HepG2 (cell line): ENCODE measurements at regions not wholly inside any gene's neighbourhood (a gene's known extent, or its start where the extent isn't known, plus 50 kb on each side); places are given as distances from the start of the nearest gene placed in this dataset.

Experiments
- BHLHE40 ChIP-seq: IDR thresholded peaks from 2 replicates; pipeline ENCODE4 v1.6.1; 2011; ENCODE audit warnings: low read length, improper control_type of control experiment
- TF ChIP-seq, protein P1 (sequence below): sonication (generic); formaldehyde crosslinking; IDR thresholded peaks from 2 replicates; pipeline ENCODE4 v1.4.0; 2020; ENCODE audit warnings: low read depth, missing genetic modification reagents

DNA sequence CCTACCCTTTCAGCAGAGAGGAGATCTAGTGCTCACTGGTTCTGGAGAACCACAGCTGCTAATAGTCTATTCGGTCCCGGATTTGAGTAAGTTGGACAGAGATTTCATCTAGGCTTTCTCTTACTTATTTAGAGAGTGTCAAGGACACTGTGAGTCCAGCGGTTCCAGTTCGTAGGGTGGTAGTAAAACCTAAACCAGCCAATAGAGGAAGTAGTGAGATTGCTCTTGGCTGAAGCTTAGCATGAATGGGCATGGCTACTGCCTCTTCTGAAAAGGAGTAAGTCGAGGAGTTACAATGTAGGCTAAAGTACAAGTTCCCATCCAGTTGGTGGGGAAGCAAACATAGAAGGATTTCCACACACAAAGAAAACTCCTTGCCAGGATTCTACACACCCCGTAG lies 109.6 kb upstream of the MOCS2 start:
- TF ChIP-seq, protein P1, sequence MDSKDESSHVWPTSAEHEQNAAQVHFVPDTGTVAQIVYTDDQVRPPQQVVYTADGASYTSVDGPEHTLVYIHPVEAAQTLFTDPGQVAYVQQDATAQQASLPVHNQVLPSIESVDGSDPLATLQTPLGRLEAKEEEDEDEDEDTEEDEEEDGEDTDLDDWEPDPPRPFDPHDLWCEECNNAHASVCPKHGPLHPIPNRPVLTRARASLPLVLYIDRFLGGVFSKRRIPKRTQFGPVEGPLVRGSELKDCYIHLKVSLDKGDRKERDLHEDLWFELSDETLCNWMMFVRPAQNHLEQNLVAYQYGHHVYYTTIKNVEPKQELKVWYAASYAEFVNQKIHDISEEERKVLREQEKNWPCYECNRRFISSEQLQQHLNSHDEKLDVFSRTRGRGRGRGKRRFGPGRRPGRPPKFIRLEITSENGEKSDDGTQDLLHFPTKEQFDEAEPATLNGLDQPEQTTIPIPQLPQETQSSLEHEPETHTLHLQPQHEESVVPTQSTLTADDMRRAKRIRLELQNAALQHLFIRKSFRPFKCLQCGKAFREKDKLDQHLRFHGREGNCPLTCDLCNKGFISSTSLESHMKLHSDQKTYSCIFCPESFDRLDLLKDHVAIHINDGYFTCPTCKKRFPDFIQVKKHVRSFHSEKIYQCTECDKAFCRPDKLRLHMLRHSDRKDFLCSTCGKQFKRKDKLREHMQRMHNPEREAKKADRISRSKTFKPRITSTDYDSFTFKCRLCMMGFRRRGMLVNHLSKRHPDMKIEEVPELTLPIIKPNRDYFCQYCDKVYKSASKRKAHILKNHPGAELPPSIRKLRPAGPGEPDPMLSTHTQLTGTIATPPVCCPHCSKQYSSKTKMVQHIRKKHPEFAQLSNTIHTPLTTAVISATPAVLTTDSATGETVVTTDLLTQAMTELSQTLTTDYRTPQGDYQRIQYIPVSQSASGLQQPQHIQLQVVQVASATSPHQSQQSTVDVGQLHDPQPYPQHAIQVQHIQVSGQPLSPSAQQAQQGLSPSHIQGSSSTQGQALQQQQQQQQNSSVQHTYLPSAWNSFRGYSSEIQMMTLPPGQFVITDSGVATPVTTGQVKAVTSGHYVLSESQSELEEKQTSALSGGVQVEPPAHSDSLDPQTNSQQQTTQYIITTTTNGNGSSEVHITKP: no peak
- TF ChIP-seq BHLHE40: no peak
